OCI-LY3 (cell line): ENCODE measurements at regions not wholly inside any gene's neighbourhood (a gene's known extent, or its start where the extent isn't known, plus 50 kb on each side); places are given as distances from the start of the nearest gene placed in this dataset.

ENCODE experiments used
- H2AFZ ChIP-seq: fragments of 200-600, 300-600 bp; shearing (Covaris generic); 2 replicates; pipeline ENCODE4 v1.6.0; 2014; ENCODE audit warnings: antibody characterized with exemption, low read depth, low read length
- H3K27ac ChIP-seq: fragments of 200-600, 300-600 bp; sonication (generic); 2 replicates; pipeline ENCODE4 v1.5.1; 2014; ENCODE audit warnings: mild to moderate bottlenecking, low read length, moderate library complexity, mixed read lengths
- H3K27me3 ChIP-seq: fragments of 200-600, 300-600 bp; sonication (generic); 2 replicates; pipeline ENCODE4 v1.6.1; 2014; ENCODE audit warnings: low read depth, low read length, mixed read lengths
- H3K36me3 ChIP-seq: fragments of 200-600, 300-600 bp; sonication (generic); replicated peaks from 2 replicates; pipeline ENCODE3; 2014; ENCODE audit warnings: low read depth, low read length, mixed read lengths
- H3K4me1 ChIP-seq: fragments of 300-600, 200-600 bp; sonication (generic); 2 replicates; pipeline ENCODE4 v1.6.1; 2014; ENCODE audit warnings: low read length, mixed read lengths
- H3K4me2 ChIP-seq: fragments of 200-600, 300-600 bp; sonication (generic); 2 replicates; pipeline ENCODE4 v1.6.1; 2014; ENCODE audit warnings: low read length, mixed read lengths
- H3K4me3 ChIP-seq: fragments of 300-600, 200-600 bp; sonication (generic); 2 replicates; pipeline ENCODE4 v1.5.1; 2014; ENCODE audit warnings: antibody characterized with exemption, mild to moderate bottlenecking, low read length, moderate library complexity
- H3K79me2 ChIP-seq: fragments of 300-600, 200-600 bp; shearing (Covaris generic); 2 replicates; pipeline ENCODE4 v1.6.1; 2014; ENCODE audit warnings: mild to moderate bottlenecking, low read length, mixed read lengths
- H3K9ac ChIP-seq: fragments of 300-600, 200-600 bp; shearing (Covaris generic); 2 replicates; pipeline ENCODE4 v1.6.0; 2014; ENCODE audit warnings: mild to moderate bottlenecking, low read length, moderate library complexity
- H3K9me3 ChIP-seq: fragments of 200-600, 300-600 bp; shearing (Covaris generic); 2 replicates; pipeline ENCODE4 v1.6.1; 2014; ENCODE audit warnings: low read length, mixed read lengths; ENCODE audit not compliant: insufficient read depth
- H4K20me1 ChIP-seq: fragments of 200-600, 300-600 bp; sonication (generic); 2 replicates; pipeline ENCODE4 v1.6.1; 2016; ENCODE audit warnings: low read length, mixed read lengths; ENCODE audit not compliant: insufficient read depth
- CTCF ChIP-seq: fragments of 200-600, 300-600 bp; sonication (generic); IDR thresholded peaks from 2 replicates; pipeline ENCODE4 v1.5.1; 2014; ENCODE audit warnings: antibody characterized with exemption, low read length, low read depth
- EZH2phosphoT487 ChIP-seq: fragments of 200-600 bp; shearing (Covaris generic); IDR thresholded peaks from 2 replicates; pipeline ENCODE4 v1.6.1; 2018; ENCODE audit warnings: antibody characterized with exemption, mixed run types, low read depth

DNA sequence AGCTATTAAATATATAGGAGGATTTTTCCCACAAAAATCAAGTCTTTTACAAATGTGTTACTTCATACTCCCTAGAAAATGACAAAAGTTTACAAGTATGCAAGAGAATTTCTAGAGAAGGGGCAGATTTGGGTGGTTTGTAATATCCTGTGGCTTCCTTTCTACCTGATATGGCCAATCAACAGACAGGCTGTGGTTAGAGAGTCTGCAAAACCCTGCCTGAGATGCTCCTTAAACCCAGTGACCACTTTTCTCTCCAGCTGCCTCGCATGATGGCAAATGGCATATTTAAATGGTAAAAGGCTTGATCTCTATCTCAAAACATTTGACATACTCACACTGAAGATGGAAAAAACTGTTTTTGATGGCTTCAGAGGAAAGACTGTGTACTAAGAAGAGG lies 550.1 kb upstream of the ZNF462 start:
- no peak for TF ChIP-seq EZH2phosphoT487
- no peak for TF ChIP-seq CTCF
- H3K79me2 ChIP-seq = no peaks in the 10 kb centered on the region
- no peaks in the 10 kb centered on the region for H3K9me3 ChIP-seq
- H3K4me1 ChIP-seq = peaks cover 63% of the 10 kb centered on the region
- H3K36me3 ChIP-seq = no peaks in the 10 kb centered on the region
- H4K20me1 ChIP-seq = no peaks in the 10 kb centered on the region
- no peak overlapping the region for H3K27ac ChIP-seq
- H2AFZ ChIP-seq = no peak overlapping the region
- no peak overlapping the region for H3K4me3 ChIP-seq
- H3K4me2 ChIP-seq = no peak overlapping the region
- no peaks in the 10 kb centered on the region for H3K27me3 ChIP-seq
- H3K9ac ChIP-seq = no peak overlapping the region

GRCh38 chr9:106314476-106314875 lies 548.5 kb upstream of the ZNF462 start:
- no peaks in the 10 kb centered on the region for H3K36me3 ChIP-seq
- no peak overlapping the region for H3K4me3 ChIP-seq
- no peak for TF ChIP-seq CTCF
- TF ChIP-seq EZH2phosphoT487 = no peak
- no peaks in the 10 kb centered on the region for H4K20me1 ChIP-seq
- H3K4me1 ChIP-seq = peaks cover 48% of the 10 kb centered on the region
- H2AFZ ChIP-seq = no peak overlapping the region
- no peak overlapping the region for H3K27ac ChIP-seq
- no peaks in the 10 kb centered on the region for H3K79me2 ChIP-seq
- no peaks in the 10 kb centered on the region for H3K27me3 ChIP-seq
- no peak overlapping the region for H3K9ac ChIP-seq
- no peaks in the 10 kb centered on the region for H3K9me3 ChIP-seq
- H3K4me2 ChIP-seq = no peak overlapping the region

- Histone ChIP-seq H3K9me3 (no peaks in the 10 kb centered on the region), H3K27me3 (peaks cover 6% of the 10 kb centered on the region; the same call in 1 of the 2 replicates), H3K27ac (no peak overlapping the region), H2AFZ (no peak overlapping the region), H3K79me2 (no peaks in the 10 kb centered on the region), H3K36me3 (peaks cover 2% of the 10 kb centered on the region), H3K9ac (no peak overlapping the region), H4K20me1 (no peaks in the 10 kb centered on the region), H3K4me2 (no peak overlapping the region), H3K4me3 (no peak overlapping the region), H3K4me1 (peaks cover 33% of the 10 kb centered on the region)
- TF ChIP-seq EZH2phosphoT487 (no peak), CTCF (no peak)
Observed at GRCh38 chr9:106321394-106322180, 541.4 kb upstream of the ZNF462 start.

DNA sequence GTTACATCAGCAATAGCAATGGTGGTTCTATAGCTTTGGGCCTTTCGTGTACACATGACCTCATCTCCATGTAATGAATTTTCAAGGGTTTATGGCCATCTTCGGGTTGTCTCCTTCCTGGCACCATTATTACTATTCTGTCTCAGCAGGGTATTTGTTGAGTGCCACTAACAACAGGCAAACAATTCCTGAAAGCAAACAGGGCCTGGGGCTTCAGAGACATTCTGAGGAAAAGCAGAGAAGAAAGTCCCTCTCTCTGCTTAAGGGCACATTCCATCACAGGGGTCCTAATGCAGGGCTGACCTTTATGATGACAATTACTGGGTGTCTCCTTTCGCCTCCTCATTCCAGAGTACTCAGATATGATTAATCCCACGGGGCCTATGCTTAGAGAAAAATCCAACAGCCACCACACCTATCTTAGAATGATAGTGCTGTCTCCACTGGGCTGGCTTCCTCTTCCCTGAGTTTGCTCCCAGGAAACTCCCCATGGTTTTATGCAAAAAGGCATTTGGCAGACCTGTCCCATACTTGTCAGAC lies 540.2 kb upstream of the ZNF462 start:
- Histone ChIP-seq H3K79me2 (no peaks in the 10 kb centered on the region), H3K9ac (no peak overlapping the region), H3K36me3 (peaks cover 2% of the 10 kb centered on the region), H3K27ac (no peak overlapping the region), H4K20me1 (no peaks in the 10 kb centered on the region), H3K9me3 (no peaks in the 10 kb centered on the region), H3K4me2 (no peak overlapping the region), H3K4me3 (no peak overlapping the region), H2AFZ (no peak overlapping the region), H3K27me3 (peaks cover 6% of the 10 kb centered on the region; the same call in 1 of the 2 replicates), H3K4me1 (peaks cover 45% of the 10 kb centered on the region)
- no peak for TF ChIP-seq CTCF
- no peak for TF ChIP-seq EZH2phosphoT487
